GM12878 (cell line): ENCODE measurements at regions not wholly inside any gene's neighbourhood (a gene's known extent, or its start where the extent isn't known, plus 50 kb on each side); places are given as distances from the start of the nearest gene placed in this dataset.
A peak's percentile ranks its signal among the peaks of the same experiment; 100 is the strongest.

ENCODE experiments used
- ATAC-seq: fragments of 200-7000 bp; cut with Tn5 transposase; 3 replicates; pipeline ENCODE4 v1.9.1; 2020; ENCODE audit warnings: mild to moderate bottlenecking, moderate library complexity
- BruUV-seq: library from RNA; stranded (reverse); fragments of 400-500 nt; replicated peaks from 2 replicates; lab custom pipeline; 2021; lab: Mats Ljungman, UMichigan
- CTCF ChIA-PET: fragments of 300-600 bp; sonication (Branson Sonifier 250); formaldehyde crosslinking; extraction: SDS; loops from one replicate; lab custom pipeline; 2021; ENCODE audit warnings: inconsistent platforms; lab: Yijun Ruan, JAX
- POLR2A ChIA-PET: fragments of 350-600 bp; formaldehyde crosslinking; extraction: SDS; loops from one replicate; lab custom pipeline; 2021; ENCODE audit warnings: inconsistent platforms; lab: Charles Lee
- RAD21 ChIA-PET: fragments of 300-600 bp; sonication (Branson Sonifier 250); formaldehyde crosslinking; loops from one replicate; lab custom pipeline; 2023; ENCODE audit warnings: antibody characterized with exemption; ENCODE audit not compliant: unreplicated experiment; lab: Charles Lee
- SMC1A ChIA-PET: fragments of 300-600 bp; sonication (Branson Sonifier 250); formaldehyde crosslinking; loops from one replicate; lab custom pipeline; 2023; ENCODE audit not compliant: unreplicated experiment, uncharacterized antibody; lab: Charles Lee
- DNase-seq: peaks from one replicate; pipeline ENCODE4 v3.0.0-alpha.2; 2011; ENCODE audit warnings: low read depth, low spot score
- FAIRE-seq: peaks from 3 replicates; lab custom pipeline; 2011; peaks lifted over from hg19 to GRCh38; lab: Jason Lieb, UNC
- H2AFZ ChIP-seq: 2 replicates; pipeline ENCODE4 v1.6.0; 2011; ENCODE audit warnings: low read depth, low read length, control low read depth; ENCODE audit not compliant: control insufficient read depth
- H3K27ac ChIP-seq: 2 replicates; pipeline ENCODE4 v1.5.1; 2011; ENCODE audit warnings: control low read depth; ENCODE audit not compliant: control insufficient read depth, insufficient read depth
- H3K27me3 ChIP-seq, 2 experiments: replicated peaks in 1 of 2; 2 replicates each; pipeline versions ENCODE4 v1.6.0 to v1.6.1; 2011; ENCODE audit warnings: low read length in 1 of 2; ENCODE audit not compliant: control insufficient read depth in 2 of 2, insufficient read depth in 2 of 2
- H3K36me3 ChIP-seq, 2 experiments: 2 replicates each; pipeline ENCODE4 v1.5.1; 2011; ENCODE audit warnings: low read length in 1 of 2; ENCODE audit not compliant: control insufficient read depth in 2 of 2, insufficient read depth in 2 of 2
- H3K4me1 ChIP-seq: 2 replicates; pipeline ENCODE4 v1.6.1; 2011; ENCODE audit warnings: mild to moderate bottlenecking, low read length, moderate library complexity, mixed read lengths; ENCODE audit not compliant: control insufficient read depth, insufficient read depth
- H3K4me2 ChIP-seq: 2 replicates; pipeline ENCODE4 v1.6.0; 2011; ENCODE audit warnings: control low read depth; ENCODE audit not compliant: control insufficient read depth, insufficient read depth
- H3K4me3 ChIP-seq: fragments of 200-600 bp; sonication (generic); 2 replicates; pipeline ENCODE4 v1.5.1; 2016
- H3K79me2 ChIP-seq: 2 replicates; pipeline ENCODE4 v1.6.0; 2011; ENCODE audit warnings: low read length; ENCODE audit not compliant: control insufficient read depth, insufficient read depth
- H3K9ac ChIP-seq: 2 replicates; pipeline ENCODE4 v1.8.0; 2011; ENCODE audit warnings: low read length, control low read depth, mixed read lengths; ENCODE audit not compliant: control insufficient read depth, insufficient read depth
- H3K9me3 ChIP-seq: replicated peaks from 3 replicates; pipeline ENCODE4 v1.5.1; 2011; ENCODE audit warnings: mild to moderate bottlenecking, low read length; ENCODE audit not compliant: control insufficient read depth, insufficient read depth
- H4K20me1 ChIP-seq: 2 replicates; pipeline ENCODE4 v1.6.0; 2011; ENCODE audit not compliant: control insufficient read depth, insufficient read depth
- BHLHE40 ChIP-seq, 2 experiments: fragments of 450-650 bp in 1 of 2; IDR thresholded peaks; 2 replicates each; pipeline ENCODE4 v1.6.1; 2011 to 2017; ENCODE audit warnings: low read depth in 2 of 2, borderline replicate concordance in 1 of 2, improper control_type of control experiment in 1 of 2, low read length in 1 of 2, mild to moderate bottlenecking in 1 of 2
- CBFB ChIP-seq: IDR thresholded peaks from 2 replicates; pipeline ENCODE4 v1.6.1; 2016; ENCODE audit warnings: antibody characterized with exemption, low read depth
- CEBPB ChIP-seq, 2 experiments: fragments of 150-350 bp in 1 of 2; IDR thresholded peaks; 2 replicates each; pipeline ENCODE4 v1.6.1; 2012 to 2014; ENCODE audit warnings: low read depth in 2 of 2, low read length in 2 of 2, borderline replicate concordance in 1 of 2, inconsistent platforms in 1 of 2
- CHD4 ChIP-seq: fragments of 200-600 bp; sonication (generic); IDR thresholded peaks from 2 replicates; pipeline ENCODE4 v1.6.1; 2016; ENCODE audit warnings: mild to moderate bottlenecking
- EED ChIP-seq: sonication (generic); IDR thresholded peaks from 2 replicates; pipeline ENCODE4 v1.6.1; 2016; ENCODE audit warnings: antibody characterized with exemption, low read depth
- GABPA ChIP-seq: IDR thresholded peaks from 2 replicates; pipeline ENCODE4 v1.6.1; 2014; ENCODE audit warnings: antibody characterized with exemption, low read depth, mild to moderate bottlenecking, inconsistent platforms
- HDAC6 ChIP-seq: fragments of 200-600 bp; sonication (generic); IDR thresholded peaks from one replicate; pipeline ENCODE4 v1.8.0; 2017; ENCODE audit warnings: antibody characterized with exemption; ENCODE audit not compliant: unreplicated experiment
- HDGF ChIP-seq: fragments of 450-650 bp; IDR thresholded peaks from 2 replicates; pipeline ENCODE4 v1.6.1; 2016; ENCODE audit warnings: antibody characterized with exemption
- KAT2A ChIP-seq: conservative IDR thresholded peaks from 2 replicates; pipeline ENCODE4 v1.6.1; 2011; ENCODE audit warnings: low read depth, low read length; ENCODE audit not compliant: control insufficient read depth
- NR2F1 ChIP-seq: fragments of 450-650 bp; conservative IDR thresholded peaks from 2 replicates; pipeline ENCODE4 v1.6.1; 2017; ENCODE audit warnings: mild to moderate bottlenecking
- PAX8 ChIP-seq: fragments of 450-650 bp; IDR thresholded peaks from 2 replicates; pipeline ENCODE4 v1.6.1; 2017; ENCODE audit warnings: mild to moderate bottlenecking, moderate library complexity
- PML ChIP-seq: IDR thresholded peaks from 2 replicates; pipeline ENCODE4 v1.6.1; 2012; ENCODE audit warnings: low read length, inconsistent platforms
- RELA ChIP-seq: fragments of 450-650 bp; IDR thresholded peaks from 2 replicates; pipeline ENCODE4 v1.8.0; 2014; ENCODE audit warnings: borderline replicate concordance; ENCODE audit not compliant: partially characterized antibody
- RFX5 ChIP-seq: IDR thresholded peaks from 2 replicates; pipeline ENCODE4 v1.6.1; 2011; ENCODE audit warnings: low read depth, low read length, improper control_type of control experiment
- SIN3A ChIP-seq: IDR thresholded peaks from 2 replicates; pipeline ENCODE4 v1.6.1; 2012; ENCODE audit warnings: low read depth, low read length, improper control_type of control experiment
- SIX5 ChIP-seq: IDR thresholded peaks from 2 replicates; pipeline ENCODE4 v1.6.1; 2011; ENCODE audit warnings: mild to moderate bottlenecking, low read depth, low read length, moderate library complexity; ENCODE audit not compliant: severe bottlenecking
- SPI1 ChIP-seq: IDR thresholded peaks from 2 replicates; pipeline ENCODE4 v1.6.1; 2011; ENCODE audit warnings: low read depth, mild to moderate bottlenecking, low read length, moderate library complexity, borderline replicate concordance; ENCODE audit not compliant: insufficient read depth
- SREBF2 ChIP-seq: IDR thresholded peaks from 2 replicates; pipeline ENCODE4 v1.6.1; 2012; ENCODE audit warnings: mild to moderate bottlenecking, low read length
- STAT1 ChIP-seq: fragments of 450-650 bp; conservative IDR thresholded peaks from 2 replicates; pipeline ENCODE4 v1.6.1; 2014; ENCODE audit warnings: antibody characterized with exemption, mild to moderate bottlenecking
- STAT3 ChIP-seq: IDR thresholded peaks from 2 replicates; pipeline ENCODE4 v1.6.1; 2011; ENCODE audit warnings: low read depth, low read length, improper control_type of control experiment
- TCF12 ChIP-seq: IDR thresholded peaks from 2 replicates; pipeline ENCODE4 v1.6.1; 2011; ENCODE audit warnings: low read depth, mild to moderate bottlenecking, low read length
- WRNIP1 ChIP-seq: IDR thresholded peaks from 2 replicates; pipeline ENCODE4 v1.6.1; 2011; ENCODE audit warnings: low read depth, low read length, improper control_type of control experiment, borderline replicate concordance
- ZNF207 ChIP-seq: fragments of 450-650 bp; IDR thresholded peaks from 2 replicates; pipeline ENCODE4 v1.6.1; 2014; ENCODE audit warnings: antibody characterized with exemption, mild to moderate bottlenecking, borderline replicate concordance
- ZNF274 ChIP-seq: IDR thresholded peaks from one replicate; pipeline ENCODE4 v1.8.0; 2011; ENCODE audit not compliant: insufficient read length, insufficient read depth
- ZZZ3 ChIP-seq: IDR thresholded peaks from 2 replicates; pipeline ENCODE4 v1.6.1; 2011; ENCODE audit warnings: low read depth; ENCODE audit not compliant: control insufficient read depth, insufficient read length
- WGBS: methylation state at CpG from one replicate; pipeline ENCODE4 v1.1.6; 2016; ENCODE audit warnings: low lambda C conversion rate; ENCODE audit not compliant: insufficient replicate concordance, insufficient coverage; ENCODE audit errors: missing lambda C conversion rate; 5-methylcytosine and 5-hydroxymethylcytosine counted together
- in situ Hi-C: fragments of 300-500 bp; cut with MboI; formaldehyde crosslinking; loops from 9 replicates; pipeline ENCODE4 v1.14.3; 2018; ENCODE audit warnings: mixed read lengths
- intact Hi-C: fragments of 100-400 bp; cut with micrococcal nuclease; formaldehyde crosslinking; loops from one replicate; pipeline ENCODE4 v1.14.2; 2022; ENCODE audit not compliant: unreplicated experiment
- TF ChIP-seq, protein P1 (sequence below): fragments of 450-650 bp; IDR thresholded peaks from 2 replicates; pipeline ENCODE4 v1.6.1; 2017; ENCODE audit warnings: borderline replicate concordance
- TF ChIP-seq, protein P2 (sequence below): fragments of 450-650 bp; IDR thresholded peaks from 2 replicates; pipeline ENCODE4 v1.6.1; 2017; ENCODE audit warnings: low read depth, mild to moderate bottlenecking, moderate library complexity

DNA sequence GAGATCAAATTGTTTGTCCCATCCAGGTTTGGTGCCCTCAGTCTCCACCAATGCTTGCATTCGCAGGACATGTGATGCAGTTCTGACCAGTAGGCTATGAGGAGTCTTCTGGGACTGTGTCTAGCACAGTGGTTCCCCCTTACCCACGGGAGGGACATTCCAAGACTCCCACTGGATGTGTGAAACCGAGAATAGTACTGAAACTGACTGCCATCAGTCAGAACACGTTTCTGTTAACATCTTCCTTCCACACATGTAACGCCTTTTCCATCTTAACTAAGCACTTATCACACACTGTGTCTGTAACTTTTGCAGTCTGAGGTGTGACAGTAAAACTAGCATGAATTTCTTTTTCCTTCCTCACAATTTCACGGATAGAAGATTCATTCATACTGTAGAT, 74.7 kb downstream of the PTTG1 start:
- POLR2A ChIA-PET, result no interaction called here
- H3K9me3 ChIP-seq, result no peaks in the 10 kb centered on the region
- intact Hi-C loops, result no loop called here
- H3K4me3 ChIP-seq, result no peak overlapping the region
- SMC1A ChIA-PET, result interaction anchor here (0.7 to 4.5 kb wide), 3 partner anchors 11 to 61 kb away, joined by 4 to 22 read pairs (median 15); no protein-coding TSS in a partner anchor
- ATAC-seq (peak; percentile 81), FAIRE-seq (no peak), DNase-seq (no peak)
- H4K20me1 ChIP-seq, result no peaks in the 10 kb centered on the region
- WGBS, result 10% methylated on average over 6 of the region's 6 CpGs
- no peak overlapping the region for H2AFZ ChIP-seq
- RAD21 ChIA-PET, result no interaction called here
- CTCF ChIA-PET, result interaction anchor here (5.2 kb wide), 1 partner anchor 11 kb away, joined by 29 read pairs; no protein-coding TSS in a partner anchor
- no peaks in the 10 kb centered on the region for H3K36me3 ChIP-seq
- H3K27ac ChIP-seq, result peak overlapping the region; percentile 21; the same call in 1 of the 2 replicates
- BruUV-seq, result no TSS peak
- no peaks in the 10 kb centered on the region for H3K27me3 ChIP-seq
- H3K4me1 ChIP-seq, result peaks cover 30% of the 10 kb centered on the region
- H3K9ac ChIP-seq, result no peak overlapping the region; the same call in 1 of the 2 replicates
- H3K79me2 ChIP-seq, result no peaks in the 10 kb centered on the region; the same call in 1 of the 2 replicates
- H3K4me2 ChIP-seq, result no peak overlapping the region
- in situ Hi-C loops, result no loop called here
- TF ChIP-seq GABPA (no peak), WRNIP1 (no peak), HDGF (no peak), ZNF274 (no peak), EED (peak; percentile 88), PAX8 (no peak), CBFB (no peak), TCF12 (0 out of 2 replicates have a peak, but pooled peaks have one; percentile 10), KAT2A (no peak), RELA (no peak), SPI1 (no peak), ZZZ3 (no peak), RFX5 (no peak), ZNF207 (no peak), CEBPB (IDR thresholded peaks at IDR 0.05; ENCODE audit: borderline replicate concordance in 1 of 2, low read depth in 2 of 2, low read length in 2 of 2) (no peak), SIN3A (no peak), HDAC6 (no peak), SIX5 (no peak), SREBF2 (no peak), BHLHE40 (IDR thresholded peaks at IDR 0.05; ENCODE audit: borderline replicate concordance in 1 of 2, low read depth in 2 of 2, low read length in 1 of 2) (peak; percentile 53 to 70; a peak in 3 of 4 replicates), STAT3 (no peak), CHD4 (no peak), STAT1 (no peak), PML (no peak), NR2F1 (no peak)
- TF ChIP-seq, protein P1, sequence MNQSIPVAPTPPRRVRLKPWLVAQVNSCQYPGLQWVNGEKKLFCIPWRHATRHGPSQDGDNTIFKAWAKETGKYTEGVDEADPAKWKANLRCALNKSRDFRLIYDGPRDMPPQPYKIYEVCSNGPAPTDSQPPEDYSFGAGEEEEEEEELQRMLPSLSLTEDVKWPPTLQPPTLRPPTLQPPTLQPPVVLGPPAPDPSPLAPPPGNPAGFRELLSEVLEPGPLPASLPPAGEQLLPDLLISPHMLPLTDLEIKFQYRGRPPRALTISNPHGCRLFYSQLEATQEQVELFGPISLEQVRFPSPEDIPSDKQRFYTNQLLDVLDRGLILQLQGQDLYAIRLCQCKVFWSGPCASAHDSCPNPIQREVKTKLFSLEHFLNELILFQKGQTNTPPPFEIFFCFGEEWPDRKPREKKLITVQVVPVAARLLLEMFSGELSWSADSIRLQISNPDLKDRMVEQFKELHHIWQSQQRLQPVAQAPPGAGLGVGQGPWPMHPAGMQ, result no peak
- TF ChIP-seq, protein P2, sequence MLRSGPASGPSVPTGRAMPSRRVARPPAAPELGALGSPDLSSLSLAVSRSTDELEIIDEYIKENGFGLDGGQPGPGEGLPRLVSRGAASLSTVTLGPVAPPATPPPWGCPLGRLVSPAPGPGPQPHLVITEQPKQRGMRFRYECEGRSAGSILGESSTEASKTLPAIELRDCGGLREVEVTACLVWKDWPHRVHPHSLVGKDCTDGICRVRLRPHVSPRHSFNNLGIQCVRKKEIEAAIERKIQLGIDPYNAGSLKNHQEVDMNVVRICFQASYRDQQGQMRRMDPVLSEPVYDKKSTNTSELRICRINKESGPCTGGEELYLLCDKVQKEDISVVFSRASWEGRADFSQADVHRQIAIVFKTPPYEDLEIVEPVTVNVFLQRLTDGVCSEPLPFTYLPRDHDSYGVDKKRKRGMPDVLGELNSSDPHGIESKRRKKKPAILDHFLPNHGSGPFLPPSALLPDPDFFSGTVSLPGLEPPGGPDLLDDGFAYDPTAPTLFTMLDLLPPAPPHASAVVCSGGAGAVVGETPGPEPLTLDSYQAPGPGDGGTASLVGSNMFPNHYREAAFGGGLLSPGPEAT, result peak; percentile 53; the same call in 1 of the 2 replicates
